Prostate gland (tissue), 2 donors: ENCODE measurements at regions not wholly inside any gene's neighbourhood (a gene's known extent, or its start where the extent isn't known, plus 50 kb on each side); places are given as distances from the start of the nearest gene placed in this dataset.

Experiments used
- DNase-seq: peaks from one replicate; pipeline ENCODE4 v3.0.0-alpha.2; 2019; ENCODE audit warnings: low spot score
- H3K27ac ChIP-seq, 2 donors: fragments of 200-600 bp; sonication (generic); 2 replicates each; pipeline ENCODE4 v1.5.1; 2017 to 2019
- H3K27me3 ChIP-seq: fragments of 200-600 bp; sonication (generic); replicated peaks from 2 replicates; pipeline ENCODE4 v1.5.1; 2019; ENCODE audit not compliant: insufficient read depth
- H3K36me3 ChIP-seq, 2 donors: fragments of 200-600 bp; sonication (generic); 1 replicate in 1 of 2; 2 replicates in 1 of 2; pipeline versions ENCODE4 v1.5.1 to v1.8.1; 2017 to 2019
- H3K4me1 ChIP-seq: fragments of 200-600 bp; sonication (generic); replicated peaks from 2 replicates; pipeline ENCODE4 v1.5.1; 2019
- H3K4me3 ChIP-seq, 2 donors: fragments of 200-600 bp; sonication (generic); 2 replicates each; pipeline ENCODE4 v1.5.1; 2017 to 2019
- H3K9me3 ChIP-seq: fragments of 200-600 bp; sonication (generic); 2 replicates; pipeline ENCODE4 v1.5.1; 2017
- CTCF ChIP-seq, 4 experiments: fragments of 200-600 bp in 2 of 4; fragments of 450-650 bp in 2 of 4; sonication (generic) in 2 of 4; IDR thresholded peaks; 1 replicate in 3 of 4; 2 replicates in 1 of 4; pipeline ENCODE4 v1.5.1; 2016 to 2019; ENCODE audit warnings: antibody characterized with exemption in 4 of 4, mild to moderate bottlenecking in 2 of 4, moderate library complexity in 2 of 4
- POLR2A ChIP-seq: fragments of 450-650 bp; IDR thresholded peaks from one replicate; pipeline ENCODE4 v1.6.1; 2016; ENCODE audit warnings: antibody characterized with exemption, mild to moderate bottlenecking
- POLR2AphosphoS5 ChIP-seq: sonication (generic); formaldehyde crosslinking; IDR thresholded peaks from one replicate; pipeline ENCODE4 v1.6.1; 2017; ENCODE audit warnings: antibody characterized with exemption
- WGBS: methylation state at CpG from one replicate; pipeline ENCODE4 v1.1.5; 2018; 5-methylcytosine and 5-hydroxymethylcytosine counted together
- intact Hi-C: fragments of 100-400 bp; cut with DNase I; formaldehyde crosslinking; loops from one replicate; pipeline ENCODE4 v1.14.2; 2022

DNA sequence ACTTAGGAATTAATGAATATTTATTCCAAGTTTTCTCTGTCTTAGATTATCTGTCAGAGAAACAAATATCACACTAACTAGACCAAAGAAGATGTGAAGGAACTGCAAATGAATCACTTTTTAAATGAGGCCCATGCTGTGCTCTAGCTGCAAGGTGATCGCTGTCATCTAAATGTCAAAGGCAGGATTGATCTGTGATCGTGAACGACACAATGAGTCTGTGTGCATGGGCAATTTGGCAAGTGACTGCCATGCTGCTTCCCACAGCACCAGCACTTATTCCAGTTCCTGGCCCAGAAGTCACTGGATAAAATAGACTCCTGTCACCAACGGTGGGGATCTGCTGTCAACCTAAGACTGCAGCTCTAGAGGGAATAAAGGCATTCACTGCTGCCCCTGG, 141.2 kb downstream of the TRIM36 start:
- 75% methylated on average over 4 of the region's 4 CpGs for WGBS
- Histone ChIP-seq H3K27me3 (no peaks in the 10 kb centered on the region), H3K4me1 (no peaks in the 10 kb centered on the region), H3K9me3 (no peaks in the 10 kb centered on the region), H3K4me3 (no peak overlapping the region), H3K27ac (no peak overlapping the region), H3K36me3 (no peaks in the 10 kb centered on the region)
- intact Hi-C loops: no loop called here
- no peak for TF ChIP-seq POLR2A
- no peak for DNase-seq

GRCh38 chr5:115024922-115025321, 144.8 kb downstream of the TRIM36 start:
- intact Hi-C loops: no loop called here

GRCh38 chr5:115022303-115022702, 147.4 kb downstream of the TRIM36 start:
- no peak overlapping the region for H3K4me3 ChIP-seq
- H3K27ac ChIP-seq: no peak overlapping the region
- no peaks in the 10 kb centered on the region for H3K4me1 ChIP-seq
- TF ChIP-seq POLR2AphosphoS5: no peak
- TF ChIP-seq POLR2A: no peak
- DNase-seq: no peak
- intact Hi-C loops: no loop called here
- no peaks in the 10 kb centered on the region for H3K36me3 ChIP-seq
- H3K9me3 ChIP-seq: no peaks in the 10 kb centered on the region
- H3K27me3 ChIP-seq: no peaks in the 10 kb centered on the region

More at GRCh38 chr5:115024922-115025321, 144.8 kb downstream of the TRIM36 start:
- TF ChIP-seq POLR2A (no peak), POLR2AphosphoS5 (no peak), CTCF (IDR thresholded peaks at IDR 0.05) (no peak)
- Histone ChIP-seq H3K4me3 (no peak overlapping the region), H3K27me3 (no peaks in the 10 kb centered on the region), H3K27ac (no peak overlapping the region), H3K4me1 (no peaks in the 10 kb centered on the region), H3K9me3 (no peaks in the 10 kb centered on the region), H3K36me3 (no peaks in the 10 kb centered on the region)
- no peak for DNase-seq
- WGBS: 46% methylated on average over 1 of the region's 1 CpG

DNA sequence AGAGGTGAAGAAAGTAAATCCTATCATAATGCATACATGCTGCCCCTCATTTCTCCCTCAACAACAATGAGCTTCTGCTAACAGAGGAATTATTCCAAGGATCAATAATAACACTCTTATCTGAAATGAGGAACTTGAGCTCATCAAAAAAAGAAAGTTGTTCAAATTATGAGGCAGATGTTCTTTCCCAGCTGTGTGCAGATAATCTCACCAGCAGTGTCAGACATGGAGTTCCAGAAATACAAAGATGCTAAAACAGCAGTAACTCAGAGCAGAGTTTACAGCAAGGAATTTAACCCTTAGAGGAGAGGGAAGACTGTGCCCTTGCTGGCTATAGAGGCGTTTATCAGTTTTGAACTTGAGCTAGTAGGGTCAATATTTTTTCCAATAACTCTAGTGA, 153.1 kb downstream of the TRIM36 start:
- intact Hi-C loops: no loop called here
- 81% methylated on average over 1 of the region's 1 CpG for WGBS
- no peaks in the 10 kb centered on the region for H3K36me3 ChIP-seq
- no peaks in the 10 kb centered on the region for H3K9me3 ChIP-seq
- no peak for TF ChIP-seq CTCF (IDR thresholded peaks at IDR 0.05)
- no peak for TF ChIP-seq POLR2A
- no peak for TF ChIP-seq POLR2AphosphoS5
- no peaks in the 10 kb centered on the region for H3K27me3 ChIP-seq
- no peak overlapping the region for H3K27ac ChIP-seq
- no peaks in the 10 kb centered on the region for H3K4me1 ChIP-seq
- no peak for DNase-seq
- no peak overlapping the region for H3K4me3 ChIP-seq

- whole genome bisulfite sequencing: 95% methylated on average over 5 of the region's 11 CpGs
- no peaks in the 10 kb centered on the region for H3K27me3 ChIP-seq
- no peaks in the 10 kb centered on the region for H3K36me3 ChIP-seq
- no peak for TF ChIP-seq POLR2AphosphoS5
- no peak for TF ChIP-seq CTCF (IDR thresholded peaks at IDR 0.05)
- no peak for TF ChIP-seq POLR2A
- no peaks in the 10 kb centered on the region for H3K9me3 ChIP-seq
- H3K27ac ChIP-seq: no peak overlapping the region
- no peaks in the 10 kb centered on the region for H3K4me1 ChIP-seq
- no peak overlapping the region for H3K4me3 ChIP-seq
- intact Hi-C loops: no loop called here
- no peak for DNase-seq
Observed at GRCh38 chr5:114999176-114999575, 170.5 kb downstream of the TRIM36 start.

DNA sequence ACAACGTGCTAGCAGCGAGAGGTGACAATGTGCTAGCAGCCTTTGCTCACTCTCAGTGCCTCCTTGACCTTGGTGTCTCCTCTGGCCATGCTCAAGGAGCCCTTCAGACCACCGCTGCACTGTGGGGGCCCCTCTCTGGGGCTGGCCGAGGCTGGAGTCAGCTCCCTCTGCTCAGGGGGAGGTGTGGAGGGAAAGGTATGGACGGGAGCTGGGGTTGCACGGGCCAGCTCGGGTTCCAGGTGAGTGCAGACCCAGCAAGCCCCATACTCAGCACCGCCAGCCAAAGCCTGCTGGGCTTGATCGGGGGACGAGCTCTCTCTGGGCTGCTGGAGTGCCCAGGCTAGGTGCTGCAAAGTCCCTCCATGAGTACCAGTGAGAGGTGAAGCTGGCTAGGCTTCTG, 180.2 kb downstream of the TRIM36 start:
- DNase-seq: no peak
- Histone ChIP-seq H3K9me3 (no peaks in the 10 kb centered on the region), H3K27ac (no peak overlapping the region), H3K36me3 (no peaks in the 10 kb centered on the region), H3K4me3 (no peak overlapping the region), H3K27me3 (no peaks in the 10 kb centered on the region), H3K4me1 (no peaks in the 10 kb centered on the region)
- intact Hi-C loops: no loop called here
- WGBS: 85% methylated on average over 10 of the region's 10 CpGs
- TF ChIP-seq POLR2AphosphoS5 (no peak), POLR2A (no peak), CTCF (IDR thresholded peaks at IDR 0.05) (no peak)
